AG09319 (cell line): ENCODE measurements at regions not wholly inside any gene's neighbourhood (a gene's known extent, or its start where the extent isn't known, plus 50 kb on each side); places are given as distances from the start of the nearest gene placed in this dataset.
"Not testable (repeated sequence)": the region's sequence is repeated elsewhere in the genome, so short reads cannot be mapped to it uniquely, and the experiment has no call there.

ENCODE experiments used
- DNase-seq: peaks from one replicate; pipeline ENCODE4 v3.0.0-alpha.2; 2010; ENCODE audit warnings: low read depth; ENCODE audit errors: extremely low read depth
- CTCF ChIP-seq: IDR thresholded peaks from 2 replicates; pipeline ENCODE4 v1.5.1; 2011; ENCODE audit warnings: low read depth, mild to moderate bottlenecking, inconsistent platforms, low read length, moderate library complexity

- no peak for TF ChIP-seq CTCF
- no peak for DNase-seq
These were observed 182.7 kb downstream of the ETAA1 start for GRCh38 chr2:67579806-67580205.

GRCh38 chr2:67581751-67582150, 184.6 kb downstream of the ETAA1 start:
- TF ChIP-seq CTCF = peak; percentile 16
- no peak for DNase-seq

- no peak for DNase-seq
- TF ChIP-seq CTCF = no peak
These were observed 186.1 kb downstream of the ETAA1 start for GRCh38 chr2:67583185-67583584.

GRCh38 chr2:67585400-67585799, 188.3 kb downstream of the ETAA1 start:
- no peak for DNase-seq
- no peak for TF ChIP-seq CTCF

- DNase-seq = not testable (repeated sequence)
These were observed 192.0 kb downstream of the ETAA1 start for GRCh38 chr2:67589121-67589520.

- DNase-seq = not testable (repeated sequence)
These were observed 197.4 kb downstream of the ETAA1 start for GRCh38 chr2:67594522-67594921.

- DNase-seq = no peak
- TF ChIP-seq CTCF = no peak
These were observed 199.7 kb downstream of the ETAA1 start for GRCh38 chr2:67596871-67597270.

- DNase-seq = no peak
- no peak for TF ChIP-seq CTCF
These were observed 202.4 kb downstream of the ETAA1 start for GRCh38 chr2:67599561-67599960.
